Testis (tissue), 2 donors: ENCODE measurements at regions not wholly inside any gene's neighbourhood (a gene's known extent, or its start where the extent isn't known, plus 50 kb on each side); places are given as distances from the start of the nearest gene placed in this dataset.

Experiments used
- CTCF ChIP-seq, 3 experiments: fragments of 450-650 bp in 2 of 3; fragments of 200-600 bp in 1 of 3; sonication (generic) in 1 of 3; IDR thresholded peaks; one replicate each; pipeline ENCODE4 v1.5.1; 2016 to 2019; ENCODE audit warnings: antibody characterized with exemption in 3 of 3, mild to moderate bottlenecking in 2 of 3, moderate library complexity in 1 of 3
- POLR2A ChIP-seq: fragments of 450-650 bp; IDR thresholded peaks from one replicate; pipeline ENCODE4 v1.6.1; 2017; ENCODE audit warnings: antibody characterized with exemption, mild to moderate bottlenecking, moderate library complexity

- TF ChIP-seq CTCF (IDR thresholded peaks at IDR 0.05) (no peak), POLR2A (no peak)
These were observed 357.3 kb upstream of the SLC8A1 start for GRCh38 chr2:40809156-40809555.
